GM23338 (cell line): ENCODE measurements at regions not wholly inside any gene's neighbourhood (a gene's known extent, or its start where the extent isn't known, plus 50 kb on each side); places are given as distances from the start of the nearest gene placed in this dataset.
A peak's percentile ranks its signal among the peaks of the same experiment; 100 is the strongest.

ENCODE experiments used
- ATAC-seq: fragments of 200-7000 bp; cut with Tn5 transposase; 3 replicates; pipeline ENCODE4 v1.9.1; 2020
- DNase-seq: peaks from one replicate; pipeline ENCODE4 v3.0.0-alpha.2; 2015; ENCODE audit warnings: low spot score
- H2AFZ ChIP-seq: fragments of 200-600 bp; sonication (generic); 2 replicates; pipeline ENCODE4 v1.8.0; 2016; ENCODE audit warnings: antibody characterized with exemption, mild to moderate bottlenecking, moderate library complexity
- H3F3A ChIP-seq: fragments of 200-600 bp; sonication (generic); replicated peaks from 2 replicates; pipeline ENCODE4 v1.8.0; 2017; ENCODE audit warnings: antibody characterized with exemption, mixed run types, low read depth
- H3K27ac ChIP-seq: fragments of 200-600 bp; sonication (generic); 2 replicates; pipeline ENCODE4 v1.6.1; 2016; ENCODE audit warnings: low read depth
- H3K27me3 ChIP-seq: fragments of 200-600 bp; sonication (generic); 2 replicates; pipeline ENCODE4 v1.8.0; 2016; ENCODE audit warnings: mild to moderate bottlenecking, mixed run types, moderate library complexity; ENCODE audit not compliant: insufficient read depth
- H3K36me3 ChIP-seq: fragments of 200-600 bp; sonication (generic); 2 replicates; pipeline ENCODE4 v1.8.0; 2016; ENCODE audit warnings: mild to moderate bottlenecking; ENCODE audit not compliant: insufficient read depth
- H3K4me1 ChIP-seq: fragments of 200-600 bp; sonication (generic); 2 replicates; pipeline ENCODE4 v1.8.0; 2016; ENCODE audit warnings: mild to moderate bottlenecking, moderate library complexity; ENCODE audit not compliant: insufficient read depth
- H3K4me2 ChIP-seq: fragments of 200-600 bp; sonication (generic); 2 replicates; pipeline ENCODE4 v1.7.1; 2017; ENCODE audit warnings: mixed run types
- H3K4me3 ChIP-seq: fragments of 200-600 bp; sonication (generic); 2 replicates; pipeline ENCODE4 v1.6.1; 2016; ENCODE audit warnings: mixed run types
- H3K79me2 ChIP-seq: fragments of 200-600 bp; sonication (generic); replicated peaks from 2 replicates; pipeline ENCODE4 v1.8.0; 2017; ENCODE audit warnings: mild to moderate bottlenecking; ENCODE audit not compliant: insufficient read depth
- H3K9me2 ChIP-seq: fragments of 200-600 bp; sonication (generic); 2 replicates; pipeline ENCODE4 v1.8.0; 2017; ENCODE audit not compliant: insufficient read depth
- H4K20me1 ChIP-seq: fragments of 200-600 bp; sonication (generic); replicated peaks from 2 replicates; pipeline ENCODE4 v1.8.0; 2017; ENCODE audit warnings: mild to moderate bottlenecking; ENCODE audit not compliant: insufficient read depth
- H3K27ac Mint-ChIP-seq: 2 replicates; pipeline ENCODE4 v1.8.0; 2020; ENCODE audit warnings: inconsistent platforms, mild to moderate bottlenecking, moderate library complexity, mixed read lengths
- H3K27me3 Mint-ChIP-seq: 3 replicates; pipeline ENCODE4 v1.8.0; 2022; ENCODE audit warnings: low read depth, mild to moderate bottlenecking, moderate library complexity, mixed read lengths, inconsistent platforms; ENCODE audit not compliant: insufficient read depth, poor library complexity
- H3K36me3 Mint-ChIP-seq: 3 replicates; pipeline ENCODE4 v1.8.0; 2021; ENCODE audit warnings: low read depth, mild to moderate bottlenecking, inconsistent platforms, moderate library complexity, mixed read lengths
- H3K4me1 Mint-ChIP-seq: 3 replicates; pipeline ENCODE4 v1.8.0; 2020; ENCODE audit warnings: mild to moderate bottlenecking, inconsistent platforms, mixed read lengths
- H3K4me3 Mint-ChIP-seq: 3 replicates; pipeline ENCODE4 v1.8.0; 2021; ENCODE audit warnings: moderate library complexity, mild to moderate bottlenecking, inconsistent platforms, mixed read lengths
- H3K9me3 Mint-ChIP-seq: 3 replicates; pipeline ENCODE4 v1.8.0; 2020; ENCODE audit warnings: moderate library complexity, mild to moderate bottlenecking, inconsistent platforms, mixed read lengths
- CREB1 ChIP-seq: fragments of 250-450 bp; sonication (Bioruptor Pico); IDR thresholded peaks from 2 replicates; pipeline ENCODE4 v1.5.0; 2020; ENCODE audit warnings: low read depth, mild to moderate bottlenecking, moderate library complexity
- EZH2 ChIP-seq: fragments of 200-600 bp; sonication (generic); IDR thresholded peaks from one replicate; pipeline ENCODE4 v1.8.0; 2017; ENCODE audit warnings: antibody characterized with exemption, mild to moderate bottlenecking, low read depth; ENCODE audit not compliant: unreplicated experiment
- EZH2phosphoT487 ChIP-seq: fragments of 200-600 bp; sonication (generic); IDR thresholded peaks from one replicate; pipeline ENCODE4 v1.8.1; 2018; ENCODE audit warnings: antibody characterized with exemption; ENCODE audit not compliant: unreplicated experiment
- JUNB ChIP-seq: IDR thresholded peaks from one replicate; pipeline ENCODE4 v1.6.1; 2016; ENCODE audit warnings: antibody characterized with exemption; ENCODE audit not compliant: unreplicated experiment
- POLR2AphosphoS5 ChIP-seq: IDR thresholded peaks from 2 replicates; pipeline ENCODE4 v1.6.1; 2016; ENCODE audit warnings: antibody characterized with exemption, low read depth
- STAT1 ChIP-seq: IDR thresholded peaks from one replicate; pipeline ENCODE4 v1.6.1; 2016; ENCODE audit warnings: antibody characterized with exemption; ENCODE audit not compliant: unreplicated experiment
- ZNF331 ChIP-seq: fragments of 250-450 bp; sonication (Bioruptor Pico); IDR thresholded peaks from 2 replicates; pipeline ENCODE4 v1.5.0; 2020; ENCODE audit warnings: low read depth, mild to moderate bottlenecking, moderate library complexity
- ZNF462 ChIP-seq: fragments of 250-450 bp; sonication (Bioruptor Pico); IDR thresholded peaks from 2 replicates; pipeline ENCODE4 v1.5.0; 2020; ENCODE audit warnings: mild to moderate bottlenecking, moderate library complexity
- TF ChIP-seq, protein P1 (sequence below), 2 experiments: fragments of 200-600 bp in 1 of 2; sonication (generic) in 1 of 2; conservative IDR thresholded peaks; 2 replicates each; pipeline versions ENCODE4 v1.5.1 to v1.6.1; 2016 to 2017; ENCODE audit warnings: antibody characterized with exemption in 2 of 2, low read depth in 2 of 2, mild to moderate bottlenecking in 2 of 2, moderate library complexity in 1 of 2
- TF ChIP-seq, protein P2 (sequence below): IDR thresholded peaks from 2 replicates; pipeline ENCODE4 v1.6.1; 2016; ENCODE audit warnings: antibody characterized with exemption

GRCh38 chr11:57936050-57936418 lies 87.6 kb upstream of the OR9Q1 start (continued):
- TF ChIP-seq, protein P1, sequence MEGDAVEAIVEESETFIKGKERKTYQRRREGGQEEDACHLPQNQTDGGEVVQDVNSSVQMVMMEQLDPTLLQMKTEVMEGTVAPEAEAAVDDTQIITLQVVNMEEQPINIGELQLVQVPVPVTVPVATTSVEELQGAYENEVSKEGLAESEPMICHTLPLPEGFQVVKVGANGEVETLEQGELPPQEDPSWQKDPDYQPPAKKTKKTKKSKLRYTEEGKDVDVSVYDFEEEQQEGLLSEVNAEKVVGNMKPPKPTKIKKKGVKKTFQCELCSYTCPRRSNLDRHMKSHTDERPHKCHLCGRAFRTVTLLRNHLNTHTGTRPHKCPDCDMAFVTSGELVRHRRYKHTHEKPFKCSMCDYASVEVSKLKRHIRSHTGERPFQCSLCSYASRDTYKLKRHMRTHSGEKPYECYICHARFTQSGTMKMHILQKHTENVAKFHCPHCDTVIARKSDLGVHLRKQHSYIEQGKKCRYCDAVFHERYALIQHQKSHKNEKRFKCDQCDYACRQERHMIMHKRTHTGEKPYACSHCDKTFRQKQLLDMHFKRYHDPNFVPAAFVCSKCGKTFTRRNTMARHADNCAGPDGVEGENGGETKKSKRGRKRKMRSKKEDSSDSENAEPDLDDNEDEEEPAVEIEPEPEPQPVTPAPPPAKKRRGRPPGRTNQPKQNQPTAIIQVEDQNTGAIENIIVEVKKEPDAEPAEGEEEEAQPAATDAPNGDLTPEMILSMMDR (conservative IDR thresholded peaks at IDR 0.05; ENCODE audit: low read depth in 2 of 2), result no peak

- Mint-ChIP-seq H3K36me3 (no peaks in the 10 kb centered on the region), H3K4me1 (peaks cover 5% of the 10 kb centered on the region; the same call in 1 of the 3 replicates), H3K9me3 (peaks cover 1% of the 10 kb centered on the region; the same call in 1 of the 3 replicates), H3K27me3 (no peaks in the 10 kb centered on the region), H3K27ac (no peak overlapping the region), H3K4me3 (no peak overlapping the region)
- Histone ChIP-seq H3K27ac (no peak overlapping the region), H3K4me3 (no peak overlapping the region), H4K20me1 (no peaks in the 10 kb centered on the region), H3K4me1 (no peaks in the 10 kb centered on the region), H3K27me3 (no peaks in the 10 kb centered on the region), H3K79me2 (no peaks in the 10 kb centered on the region), H3F3A (no peaks in the 10 kb centered on the region), H3K36me3 (no peaks in the 10 kb centered on the region), H3K4me2 (no peak overlapping the region), H2AFZ (peak overlapping the region; percentile 15; the same call in 1 of the 2 replicates), H3K9me2 (peaks cover 6% of the 10 kb centered on the region; the same call in 1 of the 2 replicates)
- DNase-seq, result no peak
- ATAC-seq, result peak; percentile 41; the same call in 2 of the 3 replicates
- no peak for TF ChIP-seq ZNF462
- TF ChIP-seq, protein P1 (conservative IDR thresholded peaks at IDR 0.05; ENCODE audit: low read depth in 2 of 2), result no peak
- TF ChIP-seq ZNF331, result no peak
- no peak for TF ChIP-seq EZH2phosphoT487
- TF ChIP-seq, protein P2, sequence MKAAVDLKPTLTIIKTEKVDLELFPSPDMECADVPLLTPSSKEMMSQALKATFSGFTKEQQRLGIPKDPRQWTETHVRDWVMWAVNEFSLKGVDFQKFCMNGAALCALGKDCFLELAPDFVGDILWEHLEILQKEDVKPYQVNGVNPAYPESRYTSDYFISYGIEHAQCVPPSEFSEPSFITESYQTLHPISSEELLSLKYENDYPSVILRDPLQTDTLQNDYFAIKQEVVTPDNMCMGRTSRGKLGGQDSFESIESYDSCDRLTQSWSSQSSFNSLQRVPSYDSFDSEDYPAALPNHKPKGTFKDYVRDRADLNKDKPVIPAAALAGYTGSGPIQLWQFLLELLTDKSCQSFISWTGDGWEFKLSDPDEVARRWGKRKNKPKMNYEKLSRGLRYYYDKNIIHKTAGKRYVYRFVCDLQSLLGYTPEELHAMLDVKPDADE, result no peak
- TF ChIP-seq CREB1, result no peak
- no peak for TF ChIP-seq POLR2AphosphoS5
- no peak for TF ChIP-seq STAT1
- TF ChIP-seq JUNB, result no peak
- TF ChIP-seq EZH2, result no peak
Observed at GRCh38 chr11:57937431-57937830, 86.2 kb upstream of the OR9Q1 start.
